Neuron (in vitro differentiated cells): ENCODE measurements at regions not wholly inside any gene's neighbourhood (a gene's known extent, or its start where the extent isn't known, plus 50 kb on each side); places are given as distances from the start of the nearest gene placed in this dataset.

ENCODE experiments used
- H2AFZ ChIP-seq: one replicate; pipeline ENCODE4 v1.6.1; 2013; ENCODE audit warnings: low read depth, mild to moderate bottlenecking, inconsistent platforms, low read length, moderate library complexity
- H3K27me3 ChIP-seq: one replicate; pipeline ENCODE4 v1.6.1; 2013; ENCODE audit warnings: low read length; ENCODE audit not compliant: insufficient read depth
- H3K36me3 ChIP-seq: one replicate; pipeline ENCODE4 v1.6.1; 2013; ENCODE audit warnings: low read length; ENCODE audit not compliant: insufficient read depth
- H3K4me1 ChIP-seq: one replicate; pipeline ENCODE4 v1.6.1; 2013; ENCODE audit warnings: low read length; ENCODE audit not compliant: insufficient read depth
- H3K4me3 ChIP-seq: 2 replicates; pipeline ENCODE4 v1.5.1; 2013; ENCODE audit warnings: mild to moderate bottlenecking, low read length, moderate library complexity
- H3K9me3 ChIP-seq: one replicate; pipeline ENCODE4 v1.6.1; 2013; ENCODE audit warnings: low read length

DNA sequence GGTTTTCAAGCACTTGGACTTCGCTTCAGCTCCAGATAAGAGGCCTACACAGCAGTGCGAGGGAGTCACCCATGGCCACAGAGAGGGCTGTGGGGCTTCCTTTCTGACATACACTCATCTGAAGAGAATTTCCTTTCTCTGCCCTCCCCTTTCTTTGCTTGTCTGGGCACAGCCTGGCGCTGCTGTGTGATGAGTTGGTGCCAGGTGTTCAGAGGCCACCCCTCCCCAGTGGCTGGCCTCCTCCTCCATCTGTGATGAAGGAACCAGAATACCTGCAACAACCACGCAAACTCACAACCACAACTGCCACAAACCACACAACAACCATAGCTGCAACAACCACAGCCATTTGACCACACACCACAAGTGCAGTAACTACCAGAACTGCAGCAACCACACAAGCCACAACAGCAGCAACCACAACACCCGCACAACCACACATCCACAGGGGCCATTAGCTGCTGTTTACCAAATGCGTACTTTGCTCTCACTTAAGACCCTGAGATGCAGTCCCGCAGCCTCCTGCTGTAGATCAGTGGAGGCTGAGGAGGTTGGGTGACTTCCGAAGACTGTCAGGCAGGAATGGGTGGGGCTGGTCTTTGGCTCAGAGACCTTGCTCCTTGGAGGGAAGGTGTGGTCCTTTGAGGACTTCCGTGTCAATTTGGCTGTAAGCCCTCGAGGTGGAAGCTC is 71.1 kb downstream of the IER5 start:
- H3K27me3 ChIP-seq: no peaks in the 10 kb centered on the region
- no peak overlapping the region for H3K4me3 ChIP-seq
- no peaks in the 10 kb centered on the region for H3K9me3 ChIP-seq

DNA sequence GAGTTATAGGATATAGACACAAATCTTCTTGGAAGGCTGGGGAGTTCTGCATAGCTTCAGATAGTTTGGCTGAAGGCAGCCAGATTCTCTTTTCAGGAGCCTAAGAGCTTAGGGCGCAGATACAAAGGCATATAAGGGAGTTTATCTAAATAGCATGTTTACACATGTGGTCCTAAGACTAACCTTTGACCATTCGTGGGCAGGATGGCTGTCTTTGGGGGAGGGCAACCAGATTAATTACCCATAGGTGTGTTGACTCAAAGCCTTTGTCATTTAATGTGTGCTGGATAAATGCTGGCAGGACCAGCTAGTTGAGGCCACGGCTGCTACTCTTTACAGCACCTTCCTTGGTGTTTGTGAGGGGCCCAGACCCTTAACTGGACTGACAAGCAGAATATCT is 71.8 kb downstream of the IER5 start:
- no peaks in the 10 kb centered on the region for H3K4me1 ChIP-seq
- H2AFZ ChIP-seq: no peak overlapping the region
- peaks cover 3% of the 10 kb centered on the region for H3K9me3 ChIP-seq
- no peaks in the 10 kb centered on the region for H3K27me3 ChIP-seq
- no peaks in the 10 kb centered on the region for H3K36me3 ChIP-seq
- H3K4me3 ChIP-seq: no peak overlapping the region

More for the DNA sequence above, 71.1 kb downstream of the IER5 start:
- Histone ChIP-seq H3K36me3 (no peaks in the 10 kb centered on the region), H2AFZ (no peak overlapping the region), H3K4me1 (no peaks in the 10 kb centered on the region)

DNA sequence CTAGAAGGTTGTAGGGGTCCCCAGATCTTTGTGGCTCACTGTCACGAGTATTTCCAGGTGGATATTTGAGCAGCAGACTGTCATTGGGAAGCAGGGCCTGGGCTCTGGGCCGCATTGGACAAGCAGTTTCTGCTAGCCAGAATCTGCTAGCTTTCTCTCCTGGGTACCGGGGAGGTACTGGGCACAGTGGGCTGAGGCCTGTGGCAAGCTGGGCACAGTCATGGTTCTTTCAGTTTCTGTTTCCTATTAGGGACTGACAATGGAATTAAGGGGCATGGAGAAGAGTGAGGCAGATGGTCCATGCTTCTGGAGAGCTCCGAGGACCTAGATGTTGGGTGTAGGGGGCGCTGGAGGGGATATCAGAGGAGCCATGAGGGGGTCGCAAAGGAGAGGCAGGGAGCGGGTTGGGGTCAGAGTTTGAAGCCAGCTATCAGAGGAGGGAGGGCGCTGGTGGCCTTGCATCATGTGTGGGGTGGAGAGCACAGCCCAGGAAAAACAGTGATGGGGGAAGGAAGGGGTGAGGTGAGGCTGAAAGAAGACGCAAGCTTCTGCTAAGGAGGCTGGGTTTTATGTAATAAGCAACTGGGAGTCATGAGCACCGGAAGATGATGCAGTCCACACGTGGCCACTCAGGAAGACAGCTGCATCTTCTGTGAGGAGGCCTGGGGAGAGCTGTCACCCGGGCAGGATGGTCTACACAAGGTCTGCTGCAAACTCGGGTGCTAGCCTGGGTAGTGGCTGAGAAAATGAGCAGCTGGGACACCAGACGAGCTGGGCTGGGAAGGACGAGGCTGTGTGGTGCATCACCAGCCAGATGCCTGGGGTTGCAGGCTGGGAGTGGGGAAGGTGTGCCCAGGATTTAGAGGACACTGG is 72.7 kb downstream of the IER5 start:
- H3K9me3 ChIP-seq: peaks cover 3% of the 10 kb centered on the region
- no peak overlapping the region for H2AFZ ChIP-seq
- no peaks in the 10 kb centered on the region for H3K27me3 ChIP-seq
- no peak overlapping the region for H3K4me3 ChIP-seq
- H3K4me1 ChIP-seq: no peaks in the 10 kb centered on the region
- H3K36me3 ChIP-seq: no peaks in the 10 kb centered on the region

DNA sequence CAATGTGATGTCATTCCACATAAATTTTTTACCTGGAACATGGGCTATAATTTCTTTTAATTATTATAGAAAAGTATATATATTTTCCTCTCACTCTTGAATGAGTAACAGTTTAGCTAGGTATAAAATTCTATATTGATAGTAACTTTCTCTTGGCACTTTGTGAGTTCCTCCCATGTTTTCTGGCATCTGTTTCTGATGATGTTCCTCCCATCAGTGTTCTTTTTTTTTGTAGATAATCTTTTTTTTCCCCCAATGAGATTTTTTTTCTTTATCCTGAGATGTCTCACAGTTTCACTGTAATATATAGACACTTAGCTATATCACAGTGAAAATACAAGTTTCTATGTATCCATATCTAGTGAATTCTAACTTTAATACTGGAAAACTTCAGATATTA is 75.2 kb downstream of the IER5 start:
- Histone ChIP-seq H3K36me3 (no peaks in the 10 kb centered on the region), H3K27me3 (no peaks in the 10 kb centered on the region), H3K4me1 (no peaks in the 10 kb centered on the region), H3K9me3 (peaks cover 3% of the 10 kb centered on the region), H3K4me3 (no peak overlapping the region), H2AFZ (no peak overlapping the region)

DNA sequence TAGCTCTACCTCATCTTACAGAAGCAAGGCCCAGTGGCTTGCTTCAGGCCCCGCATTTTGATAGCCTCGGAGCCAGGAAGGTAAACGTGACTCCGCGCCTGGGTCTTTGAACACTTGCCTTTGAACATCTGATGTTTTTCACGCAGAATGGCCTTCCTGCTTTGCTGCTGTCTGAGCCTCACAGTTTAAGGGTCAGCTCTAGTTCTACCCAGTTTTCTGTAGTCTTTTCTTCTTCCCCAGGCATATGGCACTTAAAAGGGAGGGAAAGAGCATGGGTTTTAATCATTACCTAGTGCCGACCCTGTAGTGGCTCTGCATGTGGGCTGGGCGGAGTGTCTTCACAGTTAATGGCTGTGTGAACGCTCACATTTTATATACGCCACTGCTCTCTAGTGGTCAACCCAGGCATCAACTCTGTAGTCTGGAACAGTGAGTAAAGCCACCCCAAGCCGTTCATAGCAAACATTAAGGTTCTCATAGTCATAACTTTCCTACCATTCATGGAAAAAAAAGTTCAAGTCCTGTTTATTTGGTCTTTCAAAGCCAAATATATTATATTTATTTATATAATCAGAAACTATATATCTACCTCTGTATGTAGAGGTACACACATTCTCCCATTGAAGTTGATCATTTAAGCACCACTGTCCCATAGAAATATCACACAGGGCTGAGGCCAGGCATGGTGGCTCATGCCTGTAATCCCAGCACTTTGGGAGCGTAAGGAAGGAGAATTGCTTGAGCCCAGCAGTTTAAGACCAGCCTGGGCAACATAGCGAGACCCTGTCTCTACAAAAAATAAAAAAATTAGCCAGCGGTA is 78.1 kb downstream of the IER5 start:
- no peaks in the 10 kb centered on the region for H3K27me3 ChIP-seq
- H2AFZ ChIP-seq: no peak overlapping the region
- no peak overlapping the region for H3K4me3 ChIP-seq
- H3K9me3 ChIP-seq: peaks cover 7% of the 10 kb centered on the region
- H3K4me1 ChIP-seq: no peaks in the 10 kb centered on the region
- H3K36me3 ChIP-seq: no peaks in the 10 kb centered on the region

DNA sequence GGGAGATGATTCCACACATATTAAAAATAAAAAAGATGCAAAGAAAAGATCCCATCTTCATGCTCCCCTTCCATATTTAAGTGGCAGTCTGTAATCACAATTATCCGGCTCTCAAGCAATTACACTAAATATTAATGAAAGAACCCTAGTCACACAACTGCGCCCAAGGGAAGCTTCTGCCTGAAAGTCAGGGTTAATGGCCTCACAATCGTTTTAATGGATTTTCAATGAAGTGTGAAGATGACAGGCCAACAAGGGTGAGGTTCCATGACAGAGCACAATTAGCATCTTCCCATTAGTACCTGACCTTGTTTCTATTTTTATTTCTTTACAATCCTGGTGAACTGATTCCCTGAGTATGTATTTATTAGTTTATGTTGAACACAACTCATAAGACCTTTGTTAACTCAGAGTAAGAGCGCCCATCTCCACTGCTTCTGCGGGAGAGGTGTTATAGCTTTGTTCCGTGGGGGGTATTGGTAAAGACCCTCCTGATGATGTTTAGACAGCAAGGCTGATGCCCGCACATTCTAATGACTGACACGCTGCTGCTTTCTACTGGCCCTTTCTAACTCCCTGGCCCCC is 80.9 kb downstream of the IER5 start:
- Histone ChIP-seq H2AFZ (no peak overlapping the region), H3K27me3 (no peaks in the 10 kb centered on the region), H3K36me3 (no peaks in the 10 kb centered on the region), H3K9me3 (peaks cover 14% of the 10 kb centered on the region), H3K4me3 (no peak overlapping the region), H3K4me1 (no peaks in the 10 kb centered on the region)

DNA sequence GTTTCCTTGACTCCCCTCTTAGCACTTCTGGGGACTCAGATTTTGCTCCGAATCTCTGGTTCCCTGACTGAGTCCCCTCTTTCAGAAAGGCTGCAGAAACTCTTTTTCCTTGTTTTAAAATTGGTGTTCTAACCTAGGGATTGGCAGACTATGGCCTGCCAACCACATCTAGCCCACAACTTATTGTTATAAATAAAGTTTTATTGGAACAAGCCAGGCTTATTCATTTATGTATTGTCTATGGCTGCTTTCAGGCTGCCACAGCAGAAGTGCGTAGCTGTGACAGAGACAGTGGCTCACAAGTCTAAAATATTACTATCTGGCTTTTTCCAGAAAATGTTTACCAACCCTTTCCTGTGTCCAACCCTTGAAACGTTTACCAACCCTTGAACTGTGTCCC is 81.7 kb downstream of the IER5 start:
- Histone ChIP-seq H3K4me1 (no peaks in the 10 kb centered on the region), H3K9me3 (peaks cover 11% of the 10 kb centered on the region), H2AFZ (no peak overlapping the region), H3K36me3 (no peaks in the 10 kb centered on the region), H3K4me3 (no peak overlapping the region), H3K27me3 (no peaks in the 10 kb centered on the region)

DNA sequence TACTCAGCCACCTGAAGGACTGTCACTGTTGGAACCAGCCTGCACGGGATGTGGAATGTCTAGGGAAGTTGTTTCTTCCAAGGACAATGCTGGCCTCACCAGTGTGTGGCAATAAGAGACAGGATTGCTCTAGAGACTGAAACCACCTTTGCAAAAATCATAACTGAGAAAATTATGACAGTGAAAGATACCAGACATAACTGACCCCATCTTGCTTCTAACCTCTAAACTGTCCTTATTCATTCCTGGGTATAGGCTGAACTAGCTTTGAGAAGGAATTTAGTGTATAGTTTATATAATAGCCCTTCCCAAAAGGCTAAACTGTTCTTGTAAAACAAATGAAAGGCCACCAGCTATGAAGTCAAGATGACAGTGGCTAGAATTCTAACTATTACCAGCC is 83.6 kb downstream of the IER5 start:
- Histone ChIP-seq H2AFZ (no peak overlapping the region), H3K36me3 (no peaks in the 10 kb centered on the region), H3K4me3 (no peak overlapping the region), H3K4me1 (no peaks in the 10 kb centered on the region), H3K9me3 (peaks cover 11% of the 10 kb centered on the region), H3K27me3 (no peaks in the 10 kb centered on the region)

DNA sequence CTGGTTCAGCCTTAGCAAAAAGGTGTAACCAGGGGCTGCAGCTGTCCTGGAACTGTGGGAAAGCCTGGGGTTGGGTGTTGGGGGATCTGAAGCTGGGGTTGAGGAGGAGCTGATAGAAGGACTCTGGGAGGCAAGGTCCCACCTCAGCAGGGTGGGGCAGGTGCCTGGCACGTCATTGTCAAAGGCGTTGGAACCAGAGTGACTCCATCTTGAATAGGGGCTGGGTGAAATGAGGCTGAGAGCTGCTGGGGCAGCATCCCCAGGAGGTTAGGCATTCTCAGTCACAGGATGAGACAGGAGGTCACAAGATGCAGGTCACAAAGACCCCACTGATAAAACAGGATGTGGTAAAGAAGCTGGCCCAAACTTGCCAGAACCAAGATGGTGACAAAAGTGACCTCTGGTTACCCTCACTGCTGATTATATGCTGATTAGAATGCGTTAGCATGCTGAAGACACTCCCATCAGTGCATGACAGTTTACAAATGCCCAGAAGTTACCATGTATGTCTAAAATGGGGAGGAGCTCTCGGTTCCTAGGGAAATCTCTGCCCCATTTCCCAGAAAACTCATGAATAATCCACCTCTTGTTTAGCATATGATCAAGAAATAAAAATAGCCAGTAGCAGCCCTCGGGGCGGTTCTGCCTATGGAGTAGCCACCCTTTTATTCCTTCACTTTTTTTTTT is 85.4 kb downstream of the IER5 start:
- H3K4me3 ChIP-seq: no peak overlapping the region
- H3K4me1 ChIP-seq: no peaks in the 10 kb centered on the region
- no peak overlapping the region for H2AFZ ChIP-seq
- H3K9me3 ChIP-seq: peaks cover 11% of the 10 kb centered on the region
- H3K27me3 ChIP-seq: no peaks in the 10 kb centered on the region
- H3K36me3 ChIP-seq: no peaks in the 10 kb centered on the region

DNA sequence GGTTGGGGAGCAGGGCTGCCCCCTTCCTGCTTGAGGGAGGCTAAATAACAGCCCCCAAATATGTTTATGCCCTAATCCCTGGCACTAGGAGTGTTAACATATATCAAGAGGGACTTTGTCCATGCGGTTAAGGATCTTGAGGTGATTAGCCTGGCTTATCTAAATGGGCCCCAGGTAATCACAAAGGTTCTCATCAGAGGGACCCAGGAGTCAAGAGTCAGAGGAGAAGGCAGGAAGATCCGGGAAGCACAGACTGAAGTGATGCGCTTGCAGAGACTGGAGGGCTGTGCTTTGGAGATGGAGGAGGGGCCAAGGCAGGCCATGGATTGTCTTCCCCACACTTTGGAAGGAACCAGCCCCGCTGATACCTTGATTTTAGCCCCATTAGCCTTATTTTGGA is 86.4 kb downstream of the IER5 start:
- Histone ChIP-seq H3K4me1 (peaks cover 6% of the 10 kb centered on the region), H3K27me3 (no peaks in the 10 kb centered on the region), H3K9me3 (peaks cover 9% of the 10 kb centered on the region), H3K36me3 (no peaks in the 10 kb centered on the region), H3K4me3 (no peak overlapping the region), H2AFZ (no peak overlapping the region)

DNA sequence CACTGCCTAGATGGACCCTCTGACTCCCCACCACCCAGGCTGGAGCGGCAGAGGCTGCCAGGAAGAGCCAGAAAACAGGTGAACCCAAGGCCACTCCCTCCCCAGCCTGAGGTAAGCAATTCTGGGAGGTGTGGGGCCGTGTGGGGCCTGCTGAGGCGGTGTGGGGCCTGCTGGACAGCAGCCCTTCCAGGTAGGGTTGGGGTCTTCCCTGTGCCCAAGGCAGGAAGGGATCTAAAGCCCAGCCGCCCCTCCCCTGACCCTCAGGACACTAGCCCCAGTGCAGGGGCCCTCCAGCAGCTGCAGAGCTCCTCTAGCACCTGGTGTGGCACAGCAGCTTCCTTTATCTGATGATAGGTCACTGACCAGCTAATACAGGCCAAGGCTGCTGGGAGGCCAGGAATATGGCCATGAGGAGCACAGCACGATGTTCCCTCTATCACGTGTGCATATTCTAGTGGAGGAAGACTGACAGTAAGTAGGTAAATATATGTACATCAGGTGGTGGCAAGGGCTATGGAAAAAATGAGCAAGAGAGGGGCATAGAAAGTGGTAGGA is 86.9 kb downstream of the IER5 start:
- no peak overlapping the region for H3K4me3 ChIP-seq
- no peak overlapping the region for H2AFZ ChIP-seq
- no peaks in the 10 kb centered on the region for H3K27me3 ChIP-seq
- no peaks in the 10 kb centered on the region for H3K36me3 ChIP-seq
- H3K4me1 ChIP-seq: peaks cover 12% of the 10 kb centered on the region
- H3K9me3 ChIP-seq: peaks cover 8% of the 10 kb centered on the region

DNA sequence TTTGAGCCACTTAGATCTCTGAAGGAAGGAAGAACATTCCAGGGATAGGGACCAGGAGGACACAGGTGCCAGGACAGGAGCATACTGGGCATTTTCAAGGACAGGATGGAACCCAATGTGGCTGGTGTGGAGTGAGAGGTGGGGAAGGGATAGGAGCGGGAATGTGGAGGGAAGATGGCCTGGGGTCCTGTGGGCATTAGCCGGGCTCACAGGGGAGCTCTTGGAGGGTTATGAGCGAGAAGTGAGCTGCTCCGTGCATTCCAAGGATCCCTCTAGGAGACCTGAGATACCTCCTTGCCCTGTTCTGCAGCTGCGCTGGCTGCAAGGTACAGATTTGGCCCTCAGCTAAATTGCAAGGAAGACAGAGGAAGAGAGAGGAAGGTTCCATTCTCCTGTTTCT is 87.5 kb downstream of the IER5 start:
- H2AFZ ChIP-seq: no peak overlapping the region
- H3K27me3 ChIP-seq: no peaks in the 10 kb centered on the region
- H3K36me3 ChIP-seq: no peaks in the 10 kb centered on the region
- peaks cover 7% of the 10 kb centered on the region for H3K9me3 ChIP-seq
- peaks cover 17% of the 10 kb centered on the region for H3K4me1 ChIP-seq
- no peak overlapping the region for H3K4me3 ChIP-seq
